GM12878 (cell line): ENCODE measurements at regions not wholly inside any gene's neighbourhood (a gene's known extent, or its start where the extent isn't known, plus 50 kb on each side); places are given as distances from the start of the nearest gene placed in this dataset.

Experiments
- ATAC-seq: fragments of 200-7000 bp; cut with Tn5 transposase; 3 replicates; pipeline ENCODE4 v1.9.1; 2020; ENCODE audit warnings: mild to moderate bottlenecking, moderate library complexity
- BruUV-seq: library from RNA; stranded (reverse); fragments of 400-500 nt; replicated peaks from 2 replicates; lab custom pipeline; 2021; lab: Mats Ljungman, UMichigan
- CTCF ChIA-PET: fragments of 300-600 bp; sonication (Branson Sonifier 250); formaldehyde crosslinking; extraction: SDS; loops from one replicate; lab custom pipeline; 2021; ENCODE audit warnings: inconsistent platforms; lab: Yijun Ruan, JAX
- POLR2A ChIA-PET: fragments of 350-600 bp; formaldehyde crosslinking; extraction: SDS; loops from one replicate; lab custom pipeline; 2021; ENCODE audit warnings: inconsistent platforms; lab: Charles Lee
- RAD21 ChIA-PET: fragments of 300-600 bp; sonication (Branson Sonifier 250); formaldehyde crosslinking; loops from one replicate; lab custom pipeline; 2023; ENCODE audit warnings: antibody characterized with exemption; ENCODE audit not compliant: unreplicated experiment; lab: Charles Lee
- SMC1A ChIA-PET: fragments of 300-600 bp; sonication (Branson Sonifier 250); formaldehyde crosslinking; loops from one replicate; lab custom pipeline; 2023; ENCODE audit not compliant: unreplicated experiment, uncharacterized antibody; lab: Charles Lee
- DNase-seq: peaks from one replicate; pipeline ENCODE4 v3.0.0-alpha.2; 2011; ENCODE audit warnings: low read depth, low spot score
- FAIRE-seq: peaks from 3 replicates; lab custom pipeline; 2011; peaks lifted over from hg19 to GRCh38; lab: Jason Lieb, UNC
- H2AFZ ChIP-seq: 2 replicates; pipeline ENCODE4 v1.6.0; 2011; ENCODE audit warnings: low read depth, low read length, control low read depth; ENCODE audit not compliant: control insufficient read depth
- H3K27ac ChIP-seq: 2 replicates; pipeline ENCODE4 v1.5.1; 2011; ENCODE audit warnings: control low read depth; ENCODE audit not compliant: control insufficient read depth, insufficient read depth
- H3K27me3 ChIP-seq, 2 experiments: replicated peaks in 1 of 2; 2 replicates each; pipeline versions ENCODE4 v1.6.0 to v1.6.1; 2011; ENCODE audit warnings: low read length in 1 of 2; ENCODE audit not compliant: control insufficient read depth in 2 of 2, insufficient read depth in 2 of 2
- H3K36me3 ChIP-seq, 2 experiments: 2 replicates each; pipeline ENCODE4 v1.5.1; 2011; ENCODE audit warnings: low read length in 1 of 2; ENCODE audit not compliant: control insufficient read depth in 2 of 2, insufficient read depth in 2 of 2
- H3K4me1 ChIP-seq: 2 replicates; pipeline ENCODE4 v1.6.1; 2011; ENCODE audit warnings: mild to moderate bottlenecking, low read length, moderate library complexity, mixed read lengths; ENCODE audit not compliant: control insufficient read depth, insufficient read depth
- H3K4me2 ChIP-seq: 2 replicates; pipeline ENCODE4 v1.6.0; 2011; ENCODE audit warnings: control low read depth; ENCODE audit not compliant: control insufficient read depth, insufficient read depth
- H3K4me3 ChIP-seq: fragments of 200-600 bp; sonication (generic); 2 replicates; pipeline ENCODE4 v1.5.1; 2016
- H3K79me2 ChIP-seq: 2 replicates; pipeline ENCODE4 v1.6.0; 2011; ENCODE audit warnings: low read length; ENCODE audit not compliant: control insufficient read depth, insufficient read depth
- H3K9ac ChIP-seq: 2 replicates; pipeline ENCODE4 v1.8.0; 2011; ENCODE audit warnings: low read length, control low read depth, mixed read lengths; ENCODE audit not compliant: control insufficient read depth, insufficient read depth
- H3K9me3 ChIP-seq: replicated peaks from 3 replicates; pipeline ENCODE4 v1.5.1; 2011; ENCODE audit warnings: mild to moderate bottlenecking, low read length; ENCODE audit not compliant: control insufficient read depth, insufficient read depth
- H4K20me1 ChIP-seq: 2 replicates; pipeline ENCODE4 v1.6.0; 2011; ENCODE audit not compliant: control insufficient read depth, insufficient read depth
- CUX1 ChIP-seq: IDR thresholded peaks from 2 replicates; pipeline ENCODE4 v1.6.1; 2012; ENCODE audit warnings: improper control_type of control experiment, low read depth, low read length; ENCODE audit not compliant: insufficient replicate concordance
- ETV6 ChIP-seq, 2 experiments: fragments of 450-650 bp in 1 of 2; IDR thresholded peaks in 1 of 2; conservative IDR thresholded peaks in 1 of 2; 2 replicates each; pipeline ENCODE4 v1.6.1; 2014; ENCODE audit warnings: antibody characterized with exemption in 1 of 2, borderline replicate concordance in 1 of 2, low read depth in 1 of 2, mild to moderate bottlenecking in 1 of 2, moderate library complexity in 1 of 2
- HDAC6 ChIP-seq: fragments of 200-600 bp; sonication (generic); IDR thresholded peaks from one replicate; pipeline ENCODE4 v1.8.0; 2017; ENCODE audit warnings: antibody characterized with exemption; ENCODE audit not compliant: unreplicated experiment
- MXI1 ChIP-seq: fragments of 150-350 bp; IDR thresholded peaks from 2 replicates; pipeline ENCODE4 v1.6.1; 2011; ENCODE audit warnings: low read depth, mild to moderate bottlenecking, inconsistent platforms, low read length, improper control_type of control experiment
- NFXL1 ChIP-seq: fragments of 450-650 bp; IDR thresholded peaks from 2 replicates; pipeline ENCODE4 v1.6.1; 2017; ENCODE audit warnings: antibody characterized with exemption, mild to moderate bottlenecking, borderline replicate concordance
- POLR2A ChIP-seq: IDR thresholded peaks from 2 replicates; pipeline ENCODE4 v1.6.1; 2011; ENCODE audit warnings: low read depth, mild to moderate bottlenecking, low read length
- POLR2AphosphoS2 ChIP-seq: IDR thresholded peaks from 2 replicates; pipeline ENCODE4 v1.6.1; 2011; ENCODE audit warnings: low read depth, mild to moderate bottlenecking, low read length, improper control_type of control experiment, moderate library complexity
- RAD21 ChIP-seq: IDR thresholded peaks from 2 replicates; pipeline ENCODE4 v1.6.1; 2011; ENCODE audit warnings: mild to moderate bottlenecking, low read depth, low read length, moderate library complexity; ENCODE audit not compliant: insufficient read depth
- RUNX3 ChIP-seq: IDR thresholded peaks from 2 replicates; pipeline ENCODE4 v1.6.1; 2012; ENCODE audit warnings: low read length, inconsistent platforms
- SMARCA5 ChIP-seq: fragments of 450-650 bp; IDR thresholded peaks from 2 replicates; pipeline ENCODE4 v1.6.1; 2017; ENCODE audit warnings: mild to moderate bottlenecking
- SREBF2 ChIP-seq: IDR thresholded peaks from 2 replicates; pipeline ENCODE4 v1.6.1; 2012; ENCODE audit warnings: mild to moderate bottlenecking, low read length
- WRNIP1 ChIP-seq: IDR thresholded peaks from 2 replicates; pipeline ENCODE4 v1.6.1; 2011; ENCODE audit warnings: low read depth, low read length, improper control_type of control experiment, borderline replicate concordance
- ZZZ3 ChIP-seq: IDR thresholded peaks from 2 replicates; pipeline ENCODE4 v1.6.1; 2011; ENCODE audit warnings: low read depth; ENCODE audit not compliant: control insufficient read depth, insufficient read length
- WGBS: methylation state at CpG from one replicate; pipeline ENCODE4 v1.1.6; 2016; ENCODE audit warnings: low lambda C conversion rate; ENCODE audit not compliant: insufficient replicate concordance, insufficient coverage; ENCODE audit errors: missing lambda C conversion rate; 5-methylcytosine and 5-hydroxymethylcytosine counted together
- in situ Hi-C: fragments of 300-500 bp; cut with MboI; formaldehyde crosslinking; loops from 9 replicates; pipeline ENCODE4 v1.14.3; 2018; ENCODE audit warnings: mixed read lengths
- intact Hi-C: fragments of 100-400 bp; cut with micrococcal nuclease; formaldehyde crosslinking; loops from one replicate; pipeline ENCODE4 v1.14.2; 2022; ENCODE audit not compliant: unreplicated experiment
- TF ChIP-seq, protein P1 (sequence below): IDR thresholded peaks from 2 replicates; pipeline ENCODE4 v1.6.1; 2012; ENCODE audit warnings: low read depth, low read length, improper control_type of control experiment
- TF ChIP-seq, protein P2 (sequence below), 3 experiments: IDR thresholded peaks in 2 of 3; conservative IDR thresholded peaks in 1 of 3; 2 replicates each; pipeline ENCODE4 v1.5.1; 2011; ENCODE audit warnings: low read depth in 3 of 3, low read length in 3 of 3, mild to moderate bottlenecking in 3 of 3, control low read depth in 2 of 3, moderate library complexity in 2 of 3, inconsistent platforms in 1 of 3, mixed read lengths in 1 of 3; ENCODE audit not compliant: control insufficient read depth in 2 of 3, insufficient read depth in 1 of 3; ENCODE audit errors: extremely low read depth in 1 of 3

DNA sequence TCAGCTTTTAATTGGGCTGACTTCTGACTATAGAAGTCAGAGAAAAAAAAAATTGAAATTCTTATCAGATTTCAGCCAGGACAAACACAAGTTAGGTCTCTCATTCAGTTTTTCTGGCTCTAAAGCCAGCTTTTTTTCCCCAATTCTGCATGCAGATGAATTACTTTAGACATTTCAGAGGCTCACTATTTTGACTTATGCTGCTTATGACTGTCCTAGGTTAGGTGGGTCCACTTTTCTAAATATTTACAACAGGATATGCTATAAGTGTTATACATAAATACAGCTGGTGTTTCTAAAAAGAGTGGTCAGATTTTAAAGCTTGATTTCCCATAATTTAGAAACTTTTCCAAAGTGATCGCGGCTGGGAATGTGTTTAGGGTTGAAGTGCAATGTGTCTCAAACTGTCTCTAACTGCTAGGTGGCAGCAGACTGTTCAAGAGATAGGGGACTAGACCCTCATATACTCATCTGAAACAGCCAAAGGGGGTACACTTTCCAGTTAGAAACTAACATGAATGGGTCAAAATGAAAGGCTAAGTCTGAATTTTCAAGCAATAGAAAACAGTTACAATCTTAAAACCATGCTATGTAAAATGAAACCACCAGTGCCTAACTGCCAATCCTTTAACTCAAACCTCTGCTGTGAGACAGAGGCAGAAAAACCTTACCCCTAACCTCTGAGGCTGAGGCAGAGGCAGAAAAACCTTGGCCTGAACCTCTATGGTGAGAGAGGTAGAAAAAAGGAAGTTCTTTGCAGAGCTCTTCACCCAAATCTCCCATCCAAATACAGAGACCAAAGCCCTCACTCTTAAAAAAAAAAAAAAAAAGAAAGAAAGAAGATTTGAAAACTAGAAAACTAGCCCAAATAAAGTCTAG lies 596.0 kb downstream of the NTRK3 start (continued):
- TF ChIP-seq RAD21 (no peak), NFXL1 (no peak), ZZZ3 (no peak), RUNX3 (no peak)

DNA sequence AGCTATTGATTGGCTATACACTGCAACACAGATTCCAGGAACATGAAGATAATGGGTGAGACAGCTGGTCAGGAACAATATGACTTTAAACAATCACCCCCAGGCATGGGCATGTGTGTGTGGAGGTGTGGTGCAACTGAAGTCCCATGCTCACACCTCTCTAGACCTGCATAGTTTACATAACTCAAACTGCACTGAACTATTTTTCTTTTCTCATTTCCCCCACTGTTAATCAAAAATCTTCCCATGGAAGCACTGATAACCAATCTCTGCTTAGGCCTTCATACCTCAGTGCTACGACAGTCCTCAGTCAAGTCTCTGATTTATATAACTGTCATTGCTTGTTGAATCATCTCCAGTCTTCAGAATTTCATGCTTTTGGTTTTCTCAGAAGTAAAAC lies 600.2 kb downstream of the NTRK3 start:
- FAIRE-seq (no peak), ATAC-seq (no peak), DNase-seq (no peak)
- Histone ChIP-seq H3K4me2 (no peak overlapping the region), H3K9me3 (no peaks in the 10 kb centered on the region), H3K27ac (no peak overlapping the region), H3K9ac (no peak overlapping the region), H3K4me3 (no peak overlapping the region), H2AFZ (no peak overlapping the region), H3K4me1 (no peaks in the 10 kb centered on the region), H3K79me2 (no peaks in the 10 kb centered on the region), H3K27me3 (no peaks in the 10 kb centered on the region), H4K20me1 (no peaks in the 10 kb centered on the region), H3K36me3 (no peaks in the 10 kb centered on the region)
- intact Hi-C loops (no loop called here), in situ Hi-C loops (no loop called here)
- RAD21 ChIA-PET: no interaction called here
- SMC1A ChIA-PET: no interaction called here
- POLR2A ChIA-PET: no interaction called here
- BruUV-seq: no TSS peak
- CTCF ChIA-PET: no interaction called here
- 0% methylated on average over 1 of the region's 1 CpG for WGBS
- TF ChIP-seq, protein P1, sequence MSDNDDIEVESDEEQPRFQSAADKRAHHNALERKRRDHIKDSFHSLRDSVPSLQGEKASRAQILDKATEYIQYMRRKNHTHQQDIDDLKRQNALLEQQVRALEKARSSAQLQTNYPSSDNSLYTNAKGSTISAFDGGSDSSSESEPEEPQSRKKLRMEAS: no peak
- TF ChIP-seq SMARCA5: no peak
- TF ChIP-seq MXI1: no peak
- no peak for TF ChIP-seq HDAC6
- no peak for TF ChIP-seq POLR2AphosphoS2
- TF ChIP-seq ETV6 (conservative IDR thresholded peaks at IDR 0.05 in 1 of 2, IDR thresholded peaks at IDR 0.05 in 1 of 2; ENCODE audit: borderline replicate concordance in 1 of 2, low read depth in 1 of 2): no peak
- TF ChIP-seq SREBF2: no peak
- no peak for TF ChIP-seq POLR2A
- TF ChIP-seq CUX1: no peak
- no peak for TF ChIP-seq WRNIP1
- TF ChIP-seq, protein P2, sequence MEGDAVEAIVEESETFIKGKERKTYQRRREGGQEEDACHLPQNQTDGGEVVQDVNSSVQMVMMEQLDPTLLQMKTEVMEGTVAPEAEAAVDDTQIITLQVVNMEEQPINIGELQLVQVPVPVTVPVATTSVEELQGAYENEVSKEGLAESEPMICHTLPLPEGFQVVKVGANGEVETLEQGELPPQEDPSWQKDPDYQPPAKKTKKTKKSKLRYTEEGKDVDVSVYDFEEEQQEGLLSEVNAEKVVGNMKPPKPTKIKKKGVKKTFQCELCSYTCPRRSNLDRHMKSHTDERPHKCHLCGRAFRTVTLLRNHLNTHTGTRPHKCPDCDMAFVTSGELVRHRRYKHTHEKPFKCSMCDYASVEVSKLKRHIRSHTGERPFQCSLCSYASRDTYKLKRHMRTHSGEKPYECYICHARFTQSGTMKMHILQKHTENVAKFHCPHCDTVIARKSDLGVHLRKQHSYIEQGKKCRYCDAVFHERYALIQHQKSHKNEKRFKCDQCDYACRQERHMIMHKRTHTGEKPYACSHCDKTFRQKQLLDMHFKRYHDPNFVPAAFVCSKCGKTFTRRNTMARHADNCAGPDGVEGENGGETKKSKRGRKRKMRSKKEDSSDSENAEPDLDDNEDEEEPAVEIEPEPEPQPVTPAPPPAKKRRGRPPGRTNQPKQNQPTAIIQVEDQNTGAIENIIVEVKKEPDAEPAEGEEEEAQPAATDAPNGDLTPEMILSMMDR (IDR thresholded peaks at IDR 0.05 in 2 of 3, conservative IDR thresholded peaks at IDR 0.05 in 1 of 3; ENCODE audit: control insufficient read depth in 2 of 3, extremely low read depth in 1 of 3, insufficient read depth in 1 of 3, low read depth in 3 of 3, low read length in 3 of 3): no peak
